ENCODE measurements at regions not wholly inside any gene's neighbourhood (a gene's known extent, or its start where the extent isn't known, plus 50 kb on each side); places are given as distances from the start of the nearest gene placed in this dataset.

DNA sequence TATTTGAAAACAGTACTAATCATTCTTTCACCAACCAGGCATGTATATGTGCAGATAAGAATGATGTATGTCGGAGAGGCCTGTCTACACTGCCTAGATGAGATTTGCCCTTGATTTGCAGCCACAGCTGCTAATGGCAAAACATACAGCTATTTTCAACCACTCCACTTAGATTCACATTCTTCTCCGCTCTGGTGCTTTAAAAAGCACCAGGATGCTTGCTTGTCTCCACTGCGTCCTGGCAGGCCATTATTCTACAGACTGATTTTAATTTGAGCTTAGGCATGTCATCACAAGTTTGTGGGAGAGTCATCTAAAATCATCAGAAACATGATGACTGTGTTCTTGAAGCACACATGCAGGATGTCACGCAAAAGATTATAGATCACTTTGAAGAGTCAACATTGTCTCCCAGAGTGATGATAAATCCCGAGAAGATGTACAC, 119.0 kb upstream of the NRIP1 start:
- Histone ChIP-seq H3K4me3 (ENCODE audit: low read depth, low read length) (no peak overlapping the region), H3K9me3 (ENCODE audit: severe bottlenecking) (no peaks in the 10 kb centered on the region), H3K27ac (no peak overlapping the region), H3K27me3 (ENCODE audit: insufficient read depth, low read depth, severe bottlenecking) (no peaks in the 10 kb centered on the region), H3K36me3 (no peaks in the 10 kb centered on the region)
- no peak for DNase-seq
- TF ChIP-seq, protein P1, sequence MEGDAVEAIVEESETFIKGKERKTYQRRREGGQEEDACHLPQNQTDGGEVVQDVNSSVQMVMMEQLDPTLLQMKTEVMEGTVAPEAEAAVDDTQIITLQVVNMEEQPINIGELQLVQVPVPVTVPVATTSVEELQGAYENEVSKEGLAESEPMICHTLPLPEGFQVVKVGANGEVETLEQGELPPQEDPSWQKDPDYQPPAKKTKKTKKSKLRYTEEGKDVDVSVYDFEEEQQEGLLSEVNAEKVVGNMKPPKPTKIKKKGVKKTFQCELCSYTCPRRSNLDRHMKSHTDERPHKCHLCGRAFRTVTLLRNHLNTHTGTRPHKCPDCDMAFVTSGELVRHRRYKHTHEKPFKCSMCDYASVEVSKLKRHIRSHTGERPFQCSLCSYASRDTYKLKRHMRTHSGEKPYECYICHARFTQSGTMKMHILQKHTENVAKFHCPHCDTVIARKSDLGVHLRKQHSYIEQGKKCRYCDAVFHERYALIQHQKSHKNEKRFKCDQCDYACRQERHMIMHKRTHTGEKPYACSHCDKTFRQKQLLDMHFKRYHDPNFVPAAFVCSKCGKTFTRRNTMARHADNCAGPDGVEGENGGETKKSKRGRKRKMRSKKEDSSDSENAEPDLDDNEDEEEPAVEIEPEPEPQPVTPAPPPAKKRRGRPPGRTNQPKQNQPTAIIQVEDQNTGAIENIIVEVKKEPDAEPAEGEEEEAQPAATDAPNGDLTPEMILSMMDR (IDR thresholded peaks at IDR 0.05; ENCODE audit: low read depth, low read length) = no peak

DNA sequence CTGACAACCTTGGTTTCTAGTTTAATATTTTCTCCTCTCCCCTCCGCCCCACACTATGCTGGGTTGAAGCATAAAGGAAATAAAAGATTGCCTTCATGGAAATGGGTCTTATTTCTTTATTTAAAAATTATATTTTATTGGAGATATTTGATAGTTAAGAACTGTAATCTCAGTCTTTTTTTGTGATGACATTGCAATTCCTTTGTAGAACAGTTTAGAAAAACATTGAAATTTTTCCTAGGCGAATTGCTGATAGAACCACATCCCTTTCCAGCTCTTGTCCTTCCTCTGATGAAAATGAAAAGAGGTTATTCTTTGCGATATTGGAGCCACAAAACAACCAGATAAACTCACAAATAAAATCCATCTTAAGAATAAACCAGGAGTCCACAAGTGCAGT, 125.6 kb upstream of the NRIP1 start:
- Histone ChIP-seq H3K36me3 (no peaks in the 10 kb centered on the region), H3K27ac (no peak overlapping the region), H3K9me3 (ENCODE audit: severe bottlenecking) (no peaks in the 10 kb centered on the region), H3K27me3 (ENCODE audit: insufficient read depth, low read depth, severe bottlenecking) (no peaks in the 10 kb centered on the region), H3K4me3 (ENCODE audit: low read depth, low read length) (no peak overlapping the region)
- DNase-seq = no peak
- TF ChIP-seq, protein P1 (IDR thresholded peaks at IDR 0.05; ENCODE audit: low read depth, low read length) = no peak

DNA sequence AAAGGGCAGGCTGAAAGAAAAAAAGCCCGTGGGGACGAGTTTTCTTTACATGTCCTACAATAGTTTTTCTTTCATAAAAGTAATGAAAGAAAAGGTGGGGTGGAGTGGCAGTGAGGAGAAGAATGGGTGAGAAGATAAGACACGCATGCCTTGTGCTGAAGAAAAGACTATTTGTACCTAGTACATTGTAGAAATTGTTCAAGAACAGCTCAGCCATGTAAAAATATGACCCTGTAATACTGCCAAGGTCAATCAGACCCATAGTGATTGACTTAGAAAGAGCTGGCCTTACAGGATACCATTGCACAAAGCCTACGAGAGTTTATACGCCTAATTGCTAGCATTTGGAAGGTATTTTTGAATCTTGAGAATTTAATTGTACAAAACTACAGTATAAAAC, 126.0 kb upstream of the NRIP1 start:
- DNase-seq = no peak
- H3K9me3 ChIP-seq (ENCODE audit: severe bottlenecking) = no peaks in the 10 kb centered on the region
- no peaks in the 10 kb centered on the region for H3K36me3 ChIP-seq
- TF ChIP-seq, protein P1 (IDR thresholded peaks at IDR 0.05; ENCODE audit: low read depth, low read length) = no peak
- H3K27ac ChIP-seq = no peak overlapping the region
- no peaks in the 10 kb centered on the region for H3K27me3 ChIP-seq (ENCODE audit: insufficient read depth, low read depth, severe bottlenecking)
- H3K4me3 ChIP-seq (ENCODE audit: low read depth, low read length) = no peak overlapping the region

DNA sequence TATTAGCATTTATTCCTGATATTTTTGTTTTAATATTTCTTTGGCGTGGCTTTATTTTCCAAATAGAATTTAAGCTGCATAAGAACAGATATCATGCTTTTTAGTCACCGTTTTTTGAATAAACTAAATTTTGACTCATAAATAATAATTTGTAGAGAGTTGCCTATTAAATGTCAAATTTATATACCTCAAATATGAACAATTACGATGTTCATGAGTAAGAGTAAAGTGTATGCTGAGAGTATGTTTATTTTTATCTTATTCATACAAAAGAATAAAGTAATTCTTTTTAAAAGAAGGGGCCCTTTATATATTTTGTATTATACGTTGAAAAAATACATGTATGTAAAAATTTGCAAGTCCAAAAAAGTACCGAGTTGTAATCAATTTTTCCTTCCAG, 126.5 kb upstream of the NRIP1 start:
- DNase-seq = no peak
- Histone ChIP-seq H3K36me3 (no peaks in the 10 kb centered on the region), H3K27ac (no peak overlapping the region), H3K27me3 (ENCODE audit: insufficient read depth, low read depth, severe bottlenecking) (no peaks in the 10 kb centered on the region), H3K4me3 (ENCODE audit: low read depth, low read length) (no peak overlapping the region), H3K9me3 (ENCODE audit: severe bottlenecking) (no peaks in the 10 kb centered on the region)
- TF ChIP-seq, protein P1 (IDR thresholded peaks at IDR 0.05; ENCODE audit: low read depth, low read length) = no peak

DNA sequence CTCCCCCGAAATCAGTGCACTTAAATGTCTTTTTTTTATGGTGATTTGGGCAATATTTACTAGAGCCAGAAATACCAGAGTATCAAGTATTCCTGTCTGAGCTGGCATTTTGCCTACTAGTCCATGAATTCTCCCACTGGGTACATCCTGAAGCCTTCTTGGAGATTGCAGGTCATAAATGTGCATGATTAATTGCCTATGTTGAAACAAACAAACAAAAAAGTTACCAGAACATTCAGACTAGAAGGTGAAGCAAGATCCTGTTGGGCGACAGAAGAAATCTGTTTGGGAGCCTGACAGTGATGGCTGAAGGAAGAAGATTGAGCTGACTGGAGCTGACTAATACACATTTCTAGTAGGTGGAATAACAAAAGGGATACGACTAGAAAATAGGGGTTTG, 127.4 kb upstream of the NRIP1 start:
- DNase-seq = no peak
- Histone ChIP-seq H3K27me3 (ENCODE audit: insufficient read depth, low read depth, severe bottlenecking) (no peaks in the 10 kb centered on the region), H3K27ac (no peak overlapping the region), H3K9me3 (ENCODE audit: severe bottlenecking) (no peaks in the 10 kb centered on the region), H3K4me3 (ENCODE audit: low read depth, low read length) (no peak overlapping the region), H3K36me3 (no peaks in the 10 kb centered on the region)
- TF ChIP-seq, protein P1 (IDR thresholded peaks at IDR 0.05; ENCODE audit: low read depth, low read length) = no peak

DNA sequence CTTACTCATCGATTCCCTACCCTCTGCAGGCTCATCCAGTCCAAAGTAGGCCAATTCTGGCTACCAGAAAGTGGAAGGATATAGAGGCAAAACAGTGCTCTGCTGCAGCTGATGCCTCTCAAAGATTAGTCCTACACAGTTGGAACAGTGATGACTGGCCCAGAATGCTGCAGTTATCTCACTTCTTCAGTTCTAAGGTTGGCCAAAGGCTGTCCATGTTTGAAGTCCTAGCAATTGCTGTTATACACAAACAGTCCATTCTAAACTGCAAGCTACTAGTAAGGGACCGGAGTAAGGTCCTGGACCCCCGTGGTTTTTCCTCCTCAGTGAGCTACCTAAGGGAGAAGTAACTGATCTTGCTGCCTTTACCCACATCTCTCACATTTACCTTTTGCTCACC, 129.1 kb upstream of the NRIP1 start:
- H3K27ac ChIP-seq = no peak overlapping the region
- no peaks in the 10 kb centered on the region for H3K36me3 ChIP-seq
- no peak overlapping the region for H3K4me3 ChIP-seq (ENCODE audit: low read depth, low read length)
- H3K9me3 ChIP-seq (ENCODE audit: severe bottlenecking) = no peaks in the 10 kb centered on the region
- TF ChIP-seq, protein P1 (IDR thresholded peaks at IDR 0.05; ENCODE audit: low read depth, low read length) = no peak
- no peaks in the 10 kb centered on the region for H3K27me3 ChIP-seq (ENCODE audit: insufficient read depth, low read depth, severe bottlenecking)
- no peak for DNase-seq

Data from WERI-Rb-1 (cell line).